SU-DHL-6 (cell line): ENCODE measurements at regions not wholly inside any gene's neighbourhood (a gene's known extent, or its start where the extent isn't known, plus 50 kb on each side); places are given as distances from the start of the nearest gene placed in this dataset.

ENCODE experiments used
- H2AFZ ChIP-seq: fragments of 200-600 bp; sonication (generic); 2 replicates; pipeline ENCODE4 v1.6.1; 2014; ENCODE audit warnings: low read depth, mild to moderate bottlenecking, moderate library complexity, mixed read lengths, antibody characterized with exemption, low read length; ENCODE audit not compliant: severe bottlenecking
- H3F3A ChIP-seq: fragments of 200-600 bp; shearing (Covaris generic); 2 replicates; pipeline ENCODE4 v1.6.0; 2016; ENCODE audit warnings: antibody characterized with exemption, mild to moderate bottlenecking; ENCODE audit not compliant: insufficient read depth
- H3K27ac ChIP-seq: fragments of 200-600 bp; sonication (generic); 2 replicates; pipeline ENCODE4 v1.5.1; 2016; ENCODE audit warnings: low read depth, mild to moderate bottlenecking, low read length, moderate library complexity, mixed read lengths
- H3K27me3 ChIP-seq: fragments of 200-600 bp; sonication (generic), shearing (Covaris generic); 2 replicates; pipeline ENCODE4 v1.6.0; 2014; ENCODE audit warnings: mild to moderate bottlenecking, low read length
- H3K36me3 ChIP-seq: fragments of 200-600 bp; sonication (generic); 2 replicates; pipeline ENCODE4 v1.6.1; 2014; ENCODE audit warnings: mild to moderate bottlenecking, low read length, mixed read lengths
- H3K4me2 ChIP-seq: fragments of 300-600, 200-600 bp; shearing (Covaris generic), sonication (generic); 2 replicates; pipeline ENCODE4 v1.6.0; 2014; ENCODE audit warnings: low read length, low read depth, mild to moderate bottlenecking; ENCODE audit not compliant: poor library complexity, severe bottlenecking
- H3K4me3 ChIP-seq: fragments of 200-600 bp; sonication (generic); 2 replicates; pipeline ENCODE4 v1.5.1; 2014; ENCODE audit warnings: antibody characterized with exemption, low read length, mild to moderate bottlenecking, mixed read lengths; ENCODE audit not compliant: insufficient read depth, poor library complexity, severe bottlenecking
- H3K79me2 ChIP-seq: fragments of 200-600 bp; sonication (generic); 2 replicates; pipeline ENCODE4 v1.6.1; 2014; ENCODE audit warnings: mild to moderate bottlenecking, low read length, moderate library complexity; ENCODE audit not compliant: insufficient read depth
- H3K9ac ChIP-seq: fragments of 200-600 bp; sonication (generic); 2 replicates; pipeline ENCODE4 v1.7.0; 2014; ENCODE audit warnings: mild to moderate bottlenecking, low read length
- H3K9me2 ChIP-seq: fragments of 200-600 bp; sonication (generic); replicated peaks from 2 replicates; pipeline ENCODE4 v1.6.1; 2014; ENCODE audit warnings: low read length; ENCODE audit not compliant: insufficient read depth
- H3K9me3 ChIP-seq: fragments of 200-600 bp; sonication (generic); 2 replicates; pipeline ENCODE4 v1.6.1; 2014; ENCODE audit warnings: low read length, mixed read lengths; ENCODE audit not compliant: insufficient read depth
- H4K20me1 ChIP-seq: fragments of 200-600 bp; sonication (generic); 2 replicates; pipeline ENCODE4 v1.6.1; 2014; ENCODE audit warnings: low read depth, mild to moderate bottlenecking, antibody characterized with exemption, low read length, moderate library complexity, mixed read lengths
- CTCF ChIP-seq: fragments of 200-600 bp; sonication (generic); IDR thresholded peaks from one replicate; pipeline ENCODE4 v1.5.1; 2017; ENCODE audit warnings: antibody characterized with exemption, mild to moderate bottlenecking, low read length, moderate library complexity; ENCODE audit not compliant: insufficient read depth, poor library complexity, severe bottlenecking
- EZH2phosphoT487 ChIP-seq: fragments of 200-600 bp; sonication (generic), shearing (Covaris generic); conservative IDR thresholded peaks from 2 replicates; pipeline ENCODE4 v1.6.1; 2018; ENCODE audit warnings: mild to moderate bottlenecking, antibody characterized with exemption, low read length, moderate library complexity, mixed read lengths

GRCh38 chr12:131617596-131618302, 93.1 kb upstream of the SFSWAP start:
- no peaks in the 10 kb centered on the region for H3K27me3 ChIP-seq
- H2AFZ ChIP-seq, result no peak overlapping the region
- no peaks in the 10 kb centered on the region for H3K79me2 ChIP-seq
- H3K4me2 ChIP-seq, result no peak overlapping the region
- H3K9ac ChIP-seq, result no peak overlapping the region
- H3K9me2 ChIP-seq, result no peaks in the 10 kb centered on the region
- no peaks in the 10 kb centered on the region for H3K9me3 ChIP-seq
- H3F3A ChIP-seq, result no peaks in the 10 kb centered on the region
- H3K4me3 ChIP-seq, result no peak overlapping the region
- H3K27ac ChIP-seq, result no peak overlapping the region
- no peak for TF ChIP-seq EZH2phosphoT487
- TF ChIP-seq CTCF, result no peak
- no peaks in the 10 kb centered on the region for H4K20me1 ChIP-seq
- no peaks in the 10 kb centered on the region for H3K36me3 ChIP-seq

GRCh38 chr12:131618303-131618658, 92.6 kb upstream of the SFSWAP start:
- no peak overlapping the region for H3K4me2 ChIP-seq
- TF ChIP-seq EZH2phosphoT487 (no peak), CTCF (no peak)
- no peaks in the 10 kb centered on the region for H3K27me3 ChIP-seq
- H3K9ac ChIP-seq, result no peak overlapping the region
- H3K79me2 ChIP-seq, result no peaks in the 10 kb centered on the region
- no peaks in the 10 kb centered on the region for H4K20me1 ChIP-seq
- H3F3A ChIP-seq, result no peaks in the 10 kb centered on the region
- no peaks in the 10 kb centered on the region for H3K9me3 ChIP-seq
- H3K4me3 ChIP-seq, result no peak overlapping the region
- no peaks in the 10 kb centered on the region for H3K36me3 ChIP-seq
- H3K27ac ChIP-seq, result no peak overlapping the region
- H2AFZ ChIP-seq, result no peak overlapping the region
- no peaks in the 10 kb centered on the region for H3K9me2 ChIP-seq

GRCh38 chr12:131618701-131619100, 92.2 kb upstream of the SFSWAP start:
- Histone ChIP-seq H2AFZ (no peak overlapping the region), H3K27me3 (no peaks in the 10 kb centered on the region), H3K4me2 (no peak overlapping the region), H3K9me3 (no peaks in the 10 kb centered on the region), H3K4me3 (no peak overlapping the region), H3K79me2 (no peaks in the 10 kb centered on the region), H3F3A (no peaks in the 10 kb centered on the region), H3K9me2 (no peaks in the 10 kb centered on the region), H3K36me3 (no peaks in the 10 kb centered on the region), H3K27ac (no peak overlapping the region), H3K9ac (no peak overlapping the region), H4K20me1 (no peaks in the 10 kb centered on the region)
- TF ChIP-seq EZH2phosphoT487 (no peak), CTCF (no peak)
